ENCODE measurements at regions not wholly inside any gene's neighbourhood (a gene's known extent, or its start where the extent isn't known, plus 50 kb on each side); places are given as distances from the start of the nearest gene placed in this dataset.

GRCh38 chr10:42952349-42952748, 124.5 kb upstream of the RET start:
- BruUV-seq (replicated peaks), result no TSS peak
- Histone ChIP-seq H3K4me3 (no peak overlapping the region), H3K27me3 (replicated peaks in 1 of 2; ENCODE audit: control insufficient read depth in 2 of 2, insufficient read depth in 2 of 2, low read length in 1 of 2) (no peaks in the 10 kb centered on the region; a peak in 1 of 4 replicates), H4K20me1 (ENCODE audit: control insufficient read depth, insufficient read depth) (no peaks in the 10 kb centered on the region), H3K4me2 (ENCODE audit: control insufficient read depth, insufficient read depth) (no peak overlapping the region), H2AFZ (ENCODE audit: control insufficient read depth, low read depth, low read length) (no peak overlapping the region), H3K9ac (ENCODE audit: control insufficient read depth, insufficient read depth, low read length) (no peak overlapping the region), H3K4me1 (ENCODE audit: control insufficient read depth, insufficient read depth, low read length) (no peaks in the 10 kb centered on the region), H3K9me3 (replicated peaks; ENCODE audit: control insufficient read depth, insufficient read depth, low read length) (no peaks in the 10 kb centered on the region), H3K27ac (ENCODE audit: control insufficient read depth, insufficient read depth) (no peak overlapping the region), H3K79me2 (ENCODE audit: control insufficient read depth, insufficient read depth, low read length) (no peaks in the 10 kb centered on the region), H3K36me3 (ENCODE audit: control insufficient read depth in 2 of 2, insufficient read depth in 2 of 2, low read length in 1 of 2) (no peaks in the 10 kb centered on the region)
- CTCF ChIA-PET, result interaction anchor here (0.8 kb wide), 1 partner anchor 127 kb away, joined by 3 read pairs; no protein-coding TSS in a partner anchor
- POLR2A ChIA-PET, result no interaction called here
- ATAC-seq, result no peak
- SMC1A ChIA-PET (ENCODE audit: uncharacterized antibody, unreplicated experiment), result no interaction called here
- in situ Hi-C loops (cut with MboI) (no loop called here), intact Hi-C loops (cut with micrococcal nuclease; ENCODE audit: unreplicated experiment) (no loop called here)
- no peak for DNase-seq (ENCODE audit: low read depth, low spot score)
- no peak for FAIRE-seq
- RAD21 ChIA-PET (ENCODE audit: unreplicated experiment), result no interaction called here
- 25% methylated on average over 14 of the region's 14 CpGs for WGBS (ENCODE audit: insufficient coverage, insufficient replicate concordance, low lambda C conversion rate, missing lambda C conversion rate)
- no peak for TF ChIP-seq KDM1A (IDR thresholded peaks at IDR 0.05; ENCODE audit: borderline replicate concordance)
- TF ChIP-seq ZSCAN29 (IDR thresholded peaks at IDR 0.05), result no peak
- TF ChIP-seq MXI1 (IDR thresholded peaks at IDR 0.05; ENCODE audit: low read depth, low read length), result no peak
- no peak for TF ChIP-seq SKIL (IDR thresholded peaks at IDR 0.05; ENCODE audit: low read depth, poor library complexity, severe bottlenecking)
- no peak for TF ChIP-seq RAD21 (IDR thresholded peaks at IDR 0.05; ENCODE audit: insufficient read depth, low read depth, low read length)
- no peak for TF ChIP-seq ZNF384 (IDR thresholded peaks at IDR 0.05; ENCODE audit: borderline replicate concordance, low read depth, low read length)
- no peak for TF ChIP-seq CHD4 (IDR thresholded peaks at IDR 0.05)
- no peak for TF ChIP-seq ZNF687 (IDR thresholded peaks at IDR 0.05)
- no peak for TF ChIP-seq ZNF24 (IDR thresholded peaks at IDR 0.05)
- no peak for TF ChIP-seq ZBTB11 (CRISPR knock-in tag; IDR thresholded peaks at IDR 0.05)
- TF ChIP-seq ESRRA (IDR thresholded peaks at IDR 0.05; ENCODE audit: low read length), result no peak
- TF ChIP-seq NFXL1 (IDR thresholded peaks at IDR 0.05; ENCODE audit: borderline replicate concordance), result no peak
- TF ChIP-seq BACH1 (IDR thresholded peaks at IDR 0.05; ENCODE audit: borderline replicate concordance), result no peak

Measured in GM12878 (cell line).